IMR-90 (cell line): ENCODE measurements at regions not wholly inside any gene's neighbourhood (a gene's known extent, or its start where the extent isn't known, plus 50 kb on each side); places are given as distances from the start of the nearest gene placed in this dataset.

Experiments used
- MAFK ChIP-seq: IDR thresholded peaks from 2 replicates; pipeline ENCODE4 v1.6.1; 2012; ENCODE audit warnings: low read depth, low read length, improper control_type of control experiment
- RAD21 ChIP-seq: IDR thresholded peaks from 2 replicates; pipeline ENCODE4 v1.6.1; 2012; ENCODE audit warnings: low read length, improper control_type of control experiment
- TF ChIP-seq, protein P1 (sequence below): conservative IDR thresholded peaks from 2 replicates; pipeline ENCODE4 v1.5.1; 2012; ENCODE audit warnings: mild to moderate bottlenecking, low read depth, low read length, improper control_type of control experiment

DNA sequence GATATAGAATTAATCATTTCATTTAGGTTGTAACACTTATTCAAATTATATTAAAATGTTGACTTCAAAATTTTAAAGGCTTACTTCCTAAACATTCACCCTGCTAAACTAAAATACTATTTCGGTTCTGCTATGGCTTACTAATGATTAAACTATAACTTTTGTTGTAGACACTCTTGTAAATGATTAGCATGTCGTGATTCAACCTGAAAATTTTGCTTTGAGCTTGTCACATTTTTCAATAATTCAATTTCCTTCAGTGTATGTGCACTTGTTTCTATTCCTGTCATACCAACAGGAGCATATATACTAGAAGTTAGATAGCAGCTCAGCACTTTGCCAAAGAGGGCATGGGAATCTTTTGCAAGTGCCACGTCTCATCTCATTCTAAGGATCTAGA is 1018.8 kb downstream of the AMY1C start:
- TF ChIP-seq, protein P1, sequence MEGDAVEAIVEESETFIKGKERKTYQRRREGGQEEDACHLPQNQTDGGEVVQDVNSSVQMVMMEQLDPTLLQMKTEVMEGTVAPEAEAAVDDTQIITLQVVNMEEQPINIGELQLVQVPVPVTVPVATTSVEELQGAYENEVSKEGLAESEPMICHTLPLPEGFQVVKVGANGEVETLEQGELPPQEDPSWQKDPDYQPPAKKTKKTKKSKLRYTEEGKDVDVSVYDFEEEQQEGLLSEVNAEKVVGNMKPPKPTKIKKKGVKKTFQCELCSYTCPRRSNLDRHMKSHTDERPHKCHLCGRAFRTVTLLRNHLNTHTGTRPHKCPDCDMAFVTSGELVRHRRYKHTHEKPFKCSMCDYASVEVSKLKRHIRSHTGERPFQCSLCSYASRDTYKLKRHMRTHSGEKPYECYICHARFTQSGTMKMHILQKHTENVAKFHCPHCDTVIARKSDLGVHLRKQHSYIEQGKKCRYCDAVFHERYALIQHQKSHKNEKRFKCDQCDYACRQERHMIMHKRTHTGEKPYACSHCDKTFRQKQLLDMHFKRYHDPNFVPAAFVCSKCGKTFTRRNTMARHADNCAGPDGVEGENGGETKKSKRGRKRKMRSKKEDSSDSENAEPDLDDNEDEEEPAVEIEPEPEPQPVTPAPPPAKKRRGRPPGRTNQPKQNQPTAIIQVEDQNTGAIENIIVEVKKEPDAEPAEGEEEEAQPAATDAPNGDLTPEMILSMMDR: no peak
- TF ChIP-seq RAD21 (no peak), MAFK (no peak)
